GM23248 (cell line): ENCODE measurements at regions not wholly inside any gene's neighbourhood (a gene's known extent, or its start where the extent isn't known, plus 50 kb on each side); places are given as distances from the start of the nearest gene placed in this dataset.

Experiments
- DNase-seq: peaks from one replicate; pipeline ENCODE4 v3.0.0-alpha.2; 2015
- H2AFZ ChIP-seq: fragments of 200-600 bp; sonication (generic); 2 replicates; pipeline ENCODE4 v1.6.1; 2016; ENCODE audit warnings: antibody characterized with exemption
- H3F3A ChIP-seq: fragments of 200-600 bp; sonication (generic); 2 replicates; pipeline ENCODE4 v1.6.1; 2016; ENCODE audit warnings: mild to moderate bottlenecking, antibody characterized with exemption, mixed run types; ENCODE audit not compliant: insufficient read depth
- H3K27ac ChIP-seq: fragments of 200-600 bp; sonication (generic); 2 replicates; pipeline ENCODE4 v1.5.1; 2016; ENCODE audit warnings: mild to moderate bottlenecking
- H3K27me3 ChIP-seq: fragments of 200-600 bp; sonication (generic); replicated peaks from 2 replicates; pipeline ENCODE4 v1.6.1; 2016; ENCODE audit warnings: mild to moderate bottlenecking; ENCODE audit not compliant: insufficient read depth
- H3K36me3 ChIP-seq: fragments of 200-600 bp; sonication (generic); 2 replicates; pipeline ENCODE4 v1.6.1; 2016; ENCODE audit warnings: low read depth, mild to moderate bottlenecking
- H3K4me1 ChIP-seq: fragments of 200-600 bp; sonication (generic); 2 replicates; pipeline ENCODE4 v1.6.1; 2016; ENCODE audit warnings: mild to moderate bottlenecking; ENCODE audit not compliant: insufficient read depth
- H3K4me2 ChIP-seq: fragments of 200-600 bp; sonication (generic); one replicate; pipeline ENCODE4 v1.6.1; 2016; ENCODE audit warnings: mild to moderate bottlenecking; ENCODE audit not compliant: unreplicated experiment
- H3K4me3 ChIP-seq: fragments of 200-600 bp; sonication (generic); 2 replicates; pipeline ENCODE4 v1.5.1; 2016; ENCODE audit warnings: mild to moderate bottlenecking
- H3K79me2 ChIP-seq: fragments of 200-600 bp; sonication (generic); 2 replicates; pipeline ENCODE4 v1.6.1; 2016; ENCODE audit warnings: mild to moderate bottlenecking; ENCODE audit not compliant: insufficient read depth
- H3K9ac ChIP-seq: fragments of 200-600 bp; sonication (generic); 2 replicates; pipeline ENCODE4 v1.6.1; 2016; ENCODE audit warnings: mild to moderate bottlenecking
- H3K9me2 ChIP-seq: fragments of 200-600 bp; sonication (generic); 2 replicates; pipeline ENCODE4 v1.6.1; 2016; ENCODE audit warnings: mixed run types, mild to moderate bottlenecking, moderate library complexity; ENCODE audit not compliant: insufficient read depth
- H3K9me3 ChIP-seq: fragments of 200-600 bp; sonication (generic); one replicate; pipeline ENCODE4 v1.6.1; 2017; ENCODE audit warnings: low read depth
- H4K20me1 ChIP-seq: fragments of 200-600 bp; sonication (generic); 2 replicates; pipeline ENCODE4 v1.6.0; 2016; ENCODE audit not compliant: insufficient read depth
- EZH2 ChIP-seq: fragments of 200-600 bp; sonication (generic); IDR thresholded peaks from 2 replicates; pipeline ENCODE4 v1.6.1; 2018; ENCODE audit warnings: antibody characterized with exemption, mild to moderate bottlenecking; ENCODE audit not compliant: insufficient read depth, poor library complexity, severe bottlenecking
- EZH2phosphoT487 ChIP-seq: fragments of 200-600 bp; sonication (generic); IDR thresholded peaks from 2 replicates; pipeline ENCODE4 v1.6.1; 2018; ENCODE audit warnings: antibody characterized with exemption, moderate library complexity, mild to moderate bottlenecking, low read depth; ENCODE audit not compliant: insufficient read depth
- WGBS, 2 experiments: methylation state at CpG; one replicate each; pipeline ENCODE4 v1.1.6; 2015 to 2017; ENCODE audit warnings: low lambda C conversion rate in 2 of 2, low coverage in 1 of 2; ENCODE audit errors: missing lambda C conversion rate in 2 of 2; 5-methylcytosine and 5-hydroxymethylcytosine counted together
- in situ Hi-C: fragments of 300-500 bp; cut with MboI; formaldehyde crosslinking; loops from 2 replicates; pipeline ENCODE4 v1.15.0; 2020

DNA sequence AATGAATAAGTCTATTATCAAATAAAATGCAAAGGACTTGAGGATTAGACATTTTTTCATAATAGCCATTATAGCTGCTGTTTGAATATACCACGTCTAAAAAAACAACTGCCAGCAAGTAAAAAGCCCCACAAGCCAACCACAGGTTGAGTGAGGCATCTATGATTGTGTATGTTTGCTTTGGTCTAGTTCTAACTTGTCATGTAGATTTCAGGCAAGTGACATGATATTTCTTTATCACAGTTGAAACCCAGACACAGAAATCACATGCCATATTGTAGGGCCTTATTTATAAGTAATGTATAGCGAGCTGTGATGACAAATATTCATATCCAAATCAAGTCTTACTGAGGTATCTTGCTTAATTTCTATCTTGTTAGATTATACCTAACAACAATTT, 225.8 kb downstream of the EMP1 start:
- Histone ChIP-seq H3K27ac (no peak overlapping the region), H3K9me2 (no peaks in the 10 kb centered on the region; the same call in 1 of the 2 replicates), H3F3A (peaks cover 17% of the 10 kb centered on the region), H2AFZ (no peak overlapping the region), H3K9ac (no peak overlapping the region), H3K79me2 (no peaks in the 10 kb centered on the region), H3K4me1 (peaks cover 15% of the 10 kb centered on the region), H3K27me3 (no peaks in the 10 kb centered on the region; the same call in 1 of the 2 replicates), H3K36me3 (no peaks in the 10 kb centered on the region), H3K9me3 (no peaks in the 10 kb centered on the region), H4K20me1 (no peaks in the 10 kb centered on the region), H3K4me2 (no peak overlapping the region), H3K4me3 (no peak overlapping the region)
- in situ Hi-C loops = no loop called here
- TF ChIP-seq EZH2 (no peak), EZH2phosphoT487 (no peak)
- no peak for DNase-seq
- 65 to 79% methylated on average over 2 of the region's 2 CpGs for WGBS, 2 experiments

DNA sequence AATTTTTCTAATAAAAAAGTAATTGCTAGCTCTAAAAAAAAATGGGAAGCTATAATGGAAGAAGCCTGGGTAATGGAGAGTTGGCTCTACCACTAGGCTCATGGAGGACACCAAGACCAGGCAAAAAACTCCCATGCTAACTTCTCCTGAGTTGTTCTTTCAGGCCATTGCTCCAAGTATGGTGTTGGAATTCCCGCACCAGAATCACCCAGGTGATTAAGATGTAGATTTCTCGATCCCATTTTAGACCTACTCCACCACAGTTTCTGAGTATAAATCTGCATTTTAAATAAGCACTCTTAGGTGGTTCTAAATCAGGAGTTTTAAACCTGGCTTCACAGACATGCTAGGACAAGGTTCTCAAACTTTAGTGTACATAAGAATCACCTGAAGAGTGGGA, 221.0 kb downstream of the EMP1 start:
- H3K27me3 ChIP-seq = peaks cover 19% of the 10 kb centered on the region
- H4K20me1 ChIP-seq = no peaks in the 10 kb centered on the region
- no peaks in the 10 kb centered on the region for H3K9me3 ChIP-seq
- no peaks in the 10 kb centered on the region for H3K4me1 ChIP-seq
- H2AFZ ChIP-seq = no peak overlapping the region
- H3K4me3 ChIP-seq = no peak overlapping the region
- no peaks in the 10 kb centered on the region for H3K79me2 ChIP-seq
- no peak overlapping the region for H3K27ac ChIP-seq
- WGBS, 2 experiments = 41 to 45% methylated on average over 2 of the region's 2 CpGs
- no peaks in the 10 kb centered on the region for H3K9me2 ChIP-seq
- no peaks in the 10 kb centered on the region for H3K36me3 ChIP-seq
- no peaks in the 10 kb centered on the region for H3F3A ChIP-seq
- TF ChIP-seq EZH2phosphoT487 (no peak), EZH2 (no peak)
- H3K9ac ChIP-seq = no peak overlapping the region
- in situ Hi-C loops = no loop called here
- H3K4me2 ChIP-seq = no peak overlapping the region
- DNase-seq = no peak

DNA sequence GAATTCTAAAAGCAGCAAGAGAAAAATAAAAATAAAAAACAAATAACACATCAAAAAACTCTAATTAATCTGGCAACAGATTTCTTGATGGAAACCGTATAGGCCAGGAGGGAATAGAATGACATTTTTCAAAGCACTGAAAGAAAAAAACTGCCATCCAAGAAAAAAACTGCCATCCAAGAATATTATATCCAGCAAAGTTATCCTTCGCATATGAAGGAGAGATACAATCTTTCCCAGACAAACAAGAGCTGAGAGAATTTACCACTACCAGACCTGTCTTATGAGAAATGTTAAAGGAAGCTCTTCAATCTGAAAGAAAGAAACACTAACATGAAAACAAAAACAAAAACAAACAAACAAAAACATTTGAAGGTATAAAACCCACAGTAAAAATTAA, 214.8 kb downstream of the EMP1 start:
- H3K9ac ChIP-seq = no peak overlapping the region
- H3K27ac ChIP-seq = no peak overlapping the region
- peaks cover 24% of the 10 kb centered on the region for H3K27me3 ChIP-seq
- no peaks in the 10 kb centered on the region for H4K20me1 ChIP-seq
- no peaks in the 10 kb centered on the region for H3K36me3 ChIP-seq
- no peaks in the 10 kb centered on the region for H3K4me1 ChIP-seq
- in situ Hi-C loops = no loop called here
- H3K9me3 ChIP-seq = no peaks in the 10 kb centered on the region
- H3K9me2 ChIP-seq = no peaks in the 10 kb centered on the region
- no peak for TF ChIP-seq EZH2phosphoT487
- TF ChIP-seq EZH2 = no peak
- 61 to 62% methylated on average over 2 of the region's 2 CpGs for WGBS, 2 experiments
- no peak overlapping the region for H3K4me2 ChIP-seq
- H2AFZ ChIP-seq = no peak overlapping the region
- no peaks in the 10 kb centered on the region for H3K79me2 ChIP-seq
- DNase-seq = no peak
- H3K4me3 ChIP-seq = no peak overlapping the region
- H3F3A ChIP-seq = no peaks in the 10 kb centered on the region

DNA sequence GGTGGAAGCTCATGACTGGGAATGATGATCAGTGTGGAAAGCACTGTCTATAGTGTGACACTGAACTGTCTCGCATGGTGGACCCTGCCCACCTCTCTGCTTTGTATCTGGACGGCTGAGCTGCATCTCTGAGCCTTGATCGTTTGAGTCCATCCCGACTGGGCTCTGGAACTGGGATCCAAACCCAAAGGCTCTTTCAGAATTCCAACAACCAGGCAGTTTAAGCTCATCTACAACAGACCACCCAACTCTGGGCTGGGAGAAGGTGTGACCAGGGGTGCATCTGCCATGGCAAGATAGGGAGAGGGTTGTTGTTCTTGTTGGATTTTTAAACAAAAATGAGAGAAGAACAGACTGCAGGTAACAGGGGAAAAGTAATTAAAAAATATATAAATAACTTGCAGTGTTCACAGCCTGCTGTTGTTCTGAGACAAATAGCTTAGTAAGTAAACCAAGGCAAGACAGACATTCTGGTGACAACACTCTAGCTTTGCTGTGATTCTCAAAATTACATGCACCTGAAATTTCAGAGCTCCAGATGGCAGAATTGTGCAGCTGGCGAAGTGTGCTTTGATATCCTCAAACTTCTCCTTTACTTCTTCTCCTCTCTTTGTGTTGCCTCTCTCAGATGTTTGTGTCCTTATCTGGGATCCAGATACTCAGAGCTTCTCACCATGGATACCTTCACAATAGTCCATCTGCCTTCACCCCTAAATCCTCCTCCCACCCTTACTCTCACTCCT, 209.6 kb downstream of the EMP1 start:
- no peak overlapping the region for H2AFZ ChIP-seq
- in situ Hi-C loops = no loop called here
- no peaks in the 10 kb centered on the region for H3F3A ChIP-seq
- no peak overlapping the region for H3K9ac ChIP-seq
- no peaks in the 10 kb centered on the region for H3K4me1 ChIP-seq
- no peaks in the 10 kb centered on the region for H3K9me3 ChIP-seq
- no peaks in the 10 kb centered on the region for H4K20me1 ChIP-seq
- TF ChIP-seq EZH2 (no peak), EZH2phosphoT487 (no peak)
- no peak overlapping the region for H3K27ac ChIP-seq
- 26 to 40% methylated on average over 5 of the region's 5 CpGs for WGBS, 2 experiments
- H3K27me3 ChIP-seq = peaks cover 18% of the 10 kb centered on the region
- DNase-seq = no peak
- H3K79me2 ChIP-seq = no peaks in the 10 kb centered on the region
- H3K36me3 ChIP-seq = no peaks in the 10 kb centered on the region
- H3K9me2 ChIP-seq = no peaks in the 10 kb centered on the region
- H3K4me3 ChIP-seq = no peak overlapping the region
- no peak overlapping the region for H3K4me2 ChIP-seq
